GM18867 (cell line): ENCODE measurements at regions not wholly inside any gene's neighbourhood (a gene's known extent, or its start where the extent isn't known, plus 50 kb on each side); places are given as distances from the start of the nearest gene placed in this dataset.

Experiments
- ATAC-seq: cut with Tn5 transposase; IDR thresholded peaks from one replicate; pipeline ENCODE4 v1.9.1; 2021; ENCODE audit warnings: mild to moderate bottlenecking, moderate library complexity; ENCODE audit not compliant: unreplicated experiment

- no peak for ATAC-seq
Measured at GRCh38 chr13:77425705-77426104, 98.8 kb upstream of the MYCBP2 start.

- ATAC-seq = no peak
Measured at GRCh38 chr13:77423296-77423695, 96.4 kb upstream of the MYCBP2 start.

- ATAC-seq = no peak
Measured at GRCh38 chr13:77422724-77423123, 95.8 kb upstream of the MYCBP2 start.

- no peak for ATAC-seq
Measured at GRCh38 chr13:77417897-77418296, 91.0 kb upstream of the MYCBP2 start.

DNA sequence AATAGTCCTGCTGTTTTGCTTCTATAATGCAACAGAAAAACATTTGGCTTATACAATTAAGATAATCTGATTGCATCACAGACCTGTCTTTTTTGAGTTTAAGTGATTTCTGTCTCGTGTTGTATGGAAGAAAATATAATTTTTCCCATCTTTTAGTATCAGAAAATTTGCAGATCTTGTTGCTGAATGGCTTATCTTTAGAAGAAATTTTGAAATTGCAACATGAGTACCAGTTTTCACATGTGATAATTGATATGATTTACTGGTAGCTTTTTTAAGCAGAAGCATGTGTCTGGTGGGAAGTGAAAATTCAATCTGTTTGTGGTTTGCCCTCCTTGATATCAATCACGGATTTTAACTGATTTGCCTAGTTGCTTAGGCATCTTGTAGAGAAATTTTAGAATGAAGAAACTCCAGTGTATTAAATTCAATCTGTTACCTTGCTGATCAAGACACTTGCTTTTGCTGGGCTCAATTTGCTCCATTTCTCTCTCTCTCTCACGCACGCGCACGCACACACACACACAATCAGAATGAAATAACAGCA, 89.8 kb upstream of the MYCBP2 start:
- ATAC-seq = no peak

DNA sequence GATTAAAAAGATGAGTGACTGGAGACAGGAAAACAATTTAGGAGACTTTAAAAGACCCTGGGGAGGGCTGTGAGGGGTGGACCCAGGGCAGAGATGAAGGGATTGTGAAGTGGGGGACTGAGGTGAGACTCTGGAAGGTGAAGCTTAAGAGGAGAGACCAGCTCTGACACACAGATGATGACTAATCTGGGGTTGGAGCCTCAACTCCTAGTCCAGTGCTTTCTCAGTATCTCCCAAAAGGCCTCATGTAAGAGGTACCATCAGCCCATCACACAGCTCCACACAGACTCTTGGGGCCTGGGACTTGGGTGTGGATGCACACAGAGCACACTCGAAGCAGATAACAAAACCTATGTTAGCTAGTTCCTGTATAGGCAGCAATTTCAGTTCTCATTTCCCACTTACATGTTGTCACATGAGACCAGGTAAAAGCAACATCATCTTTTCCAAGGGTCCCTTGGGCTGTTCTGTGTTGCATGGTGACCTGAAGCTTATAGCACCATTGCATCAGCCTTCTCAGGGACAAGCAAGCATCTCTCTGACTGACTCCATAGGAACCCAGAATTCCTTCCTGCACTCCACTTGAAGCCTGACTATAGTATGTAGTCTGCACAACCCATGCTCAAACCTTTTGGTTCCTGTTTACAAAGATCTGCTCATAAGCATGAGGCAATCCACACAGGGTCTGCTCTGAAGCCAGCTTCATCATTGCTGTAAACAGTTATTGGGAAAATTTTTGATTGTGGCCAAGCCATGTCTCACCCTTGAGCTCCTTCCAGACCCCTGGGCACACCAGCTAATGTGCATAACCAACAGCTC, 88.6 kb upstream of the MYCBP2 start:
- ATAC-seq = peak; percentile 82

DNA sequence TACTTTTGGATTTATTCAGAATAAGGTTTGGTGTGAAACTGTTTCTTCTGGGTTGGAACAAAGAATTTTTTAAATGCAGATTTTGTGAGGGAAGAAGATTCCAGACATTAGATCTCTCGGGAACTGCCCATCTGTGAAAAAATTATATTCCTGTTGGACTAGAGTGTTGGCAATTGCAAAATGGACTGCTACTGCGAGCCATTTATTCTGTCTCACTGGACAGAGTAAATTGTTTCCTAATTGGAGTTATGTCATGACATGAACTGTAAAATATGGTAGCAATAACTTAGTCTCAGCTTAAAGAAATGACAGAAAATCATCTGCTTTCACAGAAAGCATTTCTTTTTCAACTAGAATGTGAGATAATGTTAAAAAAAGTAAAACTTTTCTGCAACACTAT, 86.0 kb upstream of the MYCBP2 start:
- ATAC-seq = no peak

DNA sequence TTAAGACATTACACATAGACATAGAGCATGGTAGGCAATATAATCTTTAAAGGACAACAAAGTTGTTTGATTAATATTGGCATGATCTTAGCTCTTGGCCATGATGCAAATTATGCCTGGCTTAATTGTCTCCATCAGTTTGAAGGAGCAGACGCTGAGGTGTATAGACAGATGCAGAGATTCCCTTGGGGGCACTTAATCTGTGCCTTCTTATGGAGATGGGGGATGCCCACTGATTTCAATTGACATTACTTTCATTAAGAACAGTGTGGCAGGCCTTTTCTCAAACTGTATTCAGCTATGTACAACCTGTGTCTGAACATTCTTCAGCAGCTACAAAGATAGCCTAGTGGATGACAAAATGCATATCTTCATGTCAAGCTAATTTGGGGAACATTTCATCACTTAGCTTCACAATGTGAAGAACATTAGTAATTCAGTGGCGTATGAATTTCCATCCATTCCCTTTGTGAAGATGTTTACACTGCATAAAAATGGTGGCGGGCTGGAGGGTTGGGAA, 85.3 kb upstream of the MYCBP2 start:
- ATAC-seq = no peak

DNA sequence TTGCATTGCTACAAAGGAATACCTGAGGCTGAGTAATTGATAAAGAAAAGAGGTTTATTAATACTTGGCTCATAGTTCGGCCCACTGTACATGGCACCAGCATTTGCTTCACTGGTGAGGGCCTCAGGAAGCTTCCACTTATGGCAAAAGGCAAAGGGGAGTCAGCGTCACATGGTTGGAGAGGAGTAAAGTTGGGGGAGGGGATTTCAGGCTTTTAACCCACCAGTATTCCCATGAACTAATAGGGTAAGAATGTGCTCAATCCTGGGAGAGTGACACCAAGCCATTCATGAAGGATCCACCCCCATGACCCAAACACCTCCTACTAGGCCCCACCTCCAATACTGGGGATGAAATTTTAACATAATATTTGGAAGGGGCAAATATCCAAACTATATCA, 82.5 kb upstream of the MYCBP2 start:
- no peak for ATAC-seq

DNA sequence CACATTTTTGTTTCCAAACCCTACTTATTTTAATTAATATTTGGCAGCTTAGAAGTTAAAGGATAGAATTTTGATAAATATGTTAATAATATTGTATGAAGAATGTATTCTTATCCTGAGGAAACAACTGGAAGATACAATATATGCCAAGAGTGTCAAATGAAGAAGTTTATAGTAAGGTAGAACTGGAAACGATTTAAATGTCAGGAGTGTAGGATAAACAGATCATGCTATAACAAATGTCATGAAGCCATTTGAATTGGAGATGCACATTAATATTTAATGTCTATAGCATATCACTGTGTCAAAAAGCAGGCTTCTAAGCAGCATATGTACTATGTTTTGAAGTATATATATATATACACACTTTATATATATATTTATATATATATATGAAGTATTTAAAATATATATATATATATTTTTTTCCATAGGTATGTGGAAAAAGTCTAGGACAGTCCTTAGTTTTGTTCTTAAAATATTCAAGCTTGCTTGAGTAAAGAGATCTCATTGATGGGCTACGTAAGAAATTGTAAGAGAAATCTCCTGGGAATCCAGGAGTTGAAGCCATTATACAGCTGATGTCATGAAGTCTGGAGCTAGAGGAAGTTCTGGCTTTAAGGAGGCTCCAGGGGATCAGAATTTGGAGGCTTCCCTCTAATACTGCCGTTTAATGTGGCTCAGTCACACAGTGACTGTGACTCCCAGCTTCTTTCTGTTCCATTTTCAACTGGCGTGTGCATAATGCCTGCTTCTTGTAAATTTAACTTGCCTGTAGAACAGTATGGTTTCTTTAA, 79.9 kb upstream of the MYCBP2 start:
- ATAC-seq = no peak

GRCh38 chr13:77398825-77399620, 72.1 kb upstream of the MYCBP2 start:
- no peak for ATAC-seq

DNA sequence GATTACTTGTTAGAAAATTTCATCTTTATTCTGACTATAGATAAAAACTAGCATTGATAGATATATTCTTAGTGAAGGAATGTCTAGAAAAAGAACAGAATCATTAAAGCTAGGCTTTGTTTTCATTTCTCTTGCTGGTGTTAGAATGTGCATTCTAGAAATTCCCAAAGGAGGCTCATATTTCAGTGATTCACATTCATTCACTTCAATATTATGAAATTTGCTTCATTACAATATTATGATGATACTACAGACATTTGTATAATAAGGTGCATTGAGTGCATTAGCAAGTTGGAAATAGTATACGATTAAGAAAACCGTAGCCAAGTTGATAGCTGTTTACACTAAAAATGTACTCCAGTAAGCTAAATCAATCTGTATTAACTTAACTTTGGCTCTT, 70.7 kb upstream of the MYCBP2 start:
- no peak for ATAC-seq

GRCh38 chr13:77391475-77391874, 64.6 kb upstream of the MYCBP2 start:
- no peak for ATAC-seq

GRCh38 chr13:77390391-77390790, 63.5 kb upstream of the MYCBP2 start:
- ATAC-seq = no peak

DNA sequence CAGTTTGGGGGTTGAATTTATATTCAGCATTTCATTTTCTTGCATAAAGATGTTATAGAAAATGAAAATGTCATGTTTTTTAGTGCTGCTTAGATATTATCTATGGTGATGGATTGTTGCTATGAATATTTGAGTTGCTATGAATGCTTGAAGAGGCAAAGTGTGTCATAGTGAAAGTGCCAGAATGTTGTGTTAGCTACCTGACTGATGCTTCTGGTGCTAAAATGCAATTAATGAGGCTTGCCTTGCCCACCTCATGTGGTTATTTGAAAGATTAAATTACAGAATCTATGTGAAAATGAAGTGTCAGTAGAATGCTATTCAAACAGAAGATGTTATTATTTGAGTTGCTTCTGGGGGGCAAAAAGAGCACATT, 62.7 kb upstream of the MYCBP2 start:
- ATAC-seq = peak; percentile 70

DNA sequence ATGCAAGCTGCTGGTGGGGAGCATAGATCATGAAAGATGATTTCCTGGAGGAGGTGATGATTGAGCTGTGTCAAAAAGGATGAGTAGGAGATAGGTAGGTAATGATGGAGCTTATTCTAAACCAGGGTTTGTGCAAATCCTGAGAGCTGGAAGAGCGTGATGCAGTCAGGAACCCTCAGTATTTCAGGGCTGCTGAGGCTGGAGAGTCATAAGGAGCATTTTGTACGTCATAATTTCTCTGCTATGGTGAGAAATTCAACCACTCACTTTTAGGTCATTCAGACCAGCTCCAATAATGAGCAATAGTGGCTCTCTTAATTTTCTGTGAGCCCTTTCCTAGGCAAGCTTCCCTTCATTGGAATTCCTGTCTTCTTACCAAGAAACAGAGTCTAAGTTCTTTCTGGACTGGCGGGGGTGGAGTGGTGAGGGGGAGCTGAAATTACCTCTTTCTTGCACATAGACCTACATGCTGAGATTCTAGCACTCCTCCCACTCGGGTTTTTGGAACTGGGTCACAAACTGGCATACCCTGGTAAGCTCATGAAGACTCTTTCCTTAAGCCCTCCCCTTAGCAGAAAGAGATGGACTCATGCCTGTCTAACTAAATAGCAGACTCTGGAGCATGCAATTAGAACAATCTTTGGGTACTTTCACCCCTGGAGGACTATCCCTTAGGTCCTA, 62.2 kb upstream of the MYCBP2 start:
- ATAC-seq = peak; percentile 11

- no peak for ATAC-seq
Measured at GRCh38 chr13:77387607-77388200, 60.8 kb upstream of the MYCBP2 start.

DNA sequence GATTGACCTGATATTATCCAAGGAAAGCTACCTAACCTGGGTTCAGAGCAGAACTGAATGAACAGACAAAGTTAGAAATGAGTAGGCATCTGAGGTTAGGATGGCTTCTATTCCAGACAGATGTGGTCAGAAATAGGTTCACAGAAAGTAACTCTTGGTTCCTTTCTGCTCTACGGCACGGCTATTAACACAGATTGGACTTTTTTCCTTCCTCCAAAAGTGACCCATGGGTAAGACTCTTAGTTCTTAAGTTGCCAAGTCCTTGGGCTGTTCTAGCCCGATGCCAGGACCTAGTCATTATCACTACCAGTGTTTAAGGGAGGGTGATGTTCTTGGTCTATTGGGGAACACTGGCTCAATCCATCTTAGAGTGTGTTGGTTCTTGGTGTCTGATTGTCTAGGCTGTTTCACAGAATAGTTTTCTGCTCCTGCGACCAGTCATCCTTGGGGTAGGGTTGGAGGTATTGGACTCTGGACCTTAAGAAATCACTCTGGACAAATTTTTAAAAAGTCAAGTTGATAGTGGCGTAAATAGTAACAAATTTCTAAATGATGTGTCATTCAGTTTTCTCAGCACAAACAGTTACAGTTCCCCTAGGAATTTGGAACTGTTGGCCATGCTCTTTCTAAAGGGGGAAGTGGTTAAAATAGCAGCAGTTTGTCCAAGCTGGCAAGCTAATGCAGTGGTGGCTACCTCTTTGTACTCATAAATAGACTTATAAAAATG, 60.1 kb upstream of the MYCBP2 start:
- peak; percentile 63 for ATAC-seq

GRCh38 chr13:77386046-77386445, 59.2 kb upstream of the MYCBP2 start:
- ATAC-seq = no peak
